ENCODE measurements at regions not wholly inside any gene's neighbourhood (a gene's known extent, or its start where the extent isn't known, plus 50 kb on each side); places are given as distances from the start of the nearest gene placed in this dataset.

- TF ChIP-seq GATA2 (IDR thresholded peaks at IDR 0.05; ENCODE audit: low read depth, low read length), result no peak
- TF ChIP-seq GATA3 (IDR thresholded peaks at IDR 0.05; ENCODE audit: low read depth, low read length), result no peak
Observed at GRCh38 chr4:35697210-35697736, 547.0 kb downstream of the ARAP2 start.

Data from SH-SY5Y (cell line).